ENCODE measurements at regions not wholly inside any gene's neighbourhood (a gene's known extent, or its start where the extent isn't known, plus 50 kb on each side); places are given as distances from the start of the nearest gene placed in this dataset.

DNA sequence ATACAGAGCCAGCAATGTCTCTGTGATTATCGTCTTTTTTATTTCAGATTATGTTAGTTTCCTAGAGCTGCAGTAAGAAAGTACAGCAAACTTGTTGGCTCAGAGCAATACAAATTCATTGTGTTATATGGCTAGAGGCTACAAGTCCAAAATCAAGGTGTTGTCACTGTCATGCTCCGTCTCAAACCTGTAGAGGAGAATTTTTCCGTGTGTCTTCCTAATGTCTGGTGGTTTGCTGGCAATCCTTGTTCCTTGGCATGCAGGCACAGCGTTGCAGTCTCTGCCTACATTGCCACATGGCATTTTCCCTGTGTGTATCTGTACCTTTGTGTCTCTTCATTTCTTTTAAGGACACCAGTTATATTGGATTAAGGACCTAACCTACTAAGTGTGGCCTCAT is 244.4 kb downstream of the LRRIQ3 start:
- TF ChIP-seq SPI1 (IDR thresholded peaks at IDR 0.05; ENCODE audit: low read depth, low read length) (no peak), POLR2AphosphoS5 (IDR thresholded peaks at IDR 0.05; ENCODE audit: low read depth, low read length) (no peak), TAF1 (IDR thresholded peaks at IDR 0.05; ENCODE audit: low read depth, low read length) (no peak), POLR2A (IDR thresholded peaks at IDR 0.05; ENCODE audit: low read depth, low read length) (no peak), PAX5 (IDR thresholded peaks at IDR 0.05; ENCODE audit: insufficient read depth, low read length, severe bottlenecking) (no peak), POU2F2 (IDR thresholded peaks at IDR 0.05; ENCODE audit: low read depth, low read length) (no peak)
- no peak for FAIRE-seq
- no peak for DNase-seq (ENCODE audit: insufficient read length, low spot score)

DNA sequence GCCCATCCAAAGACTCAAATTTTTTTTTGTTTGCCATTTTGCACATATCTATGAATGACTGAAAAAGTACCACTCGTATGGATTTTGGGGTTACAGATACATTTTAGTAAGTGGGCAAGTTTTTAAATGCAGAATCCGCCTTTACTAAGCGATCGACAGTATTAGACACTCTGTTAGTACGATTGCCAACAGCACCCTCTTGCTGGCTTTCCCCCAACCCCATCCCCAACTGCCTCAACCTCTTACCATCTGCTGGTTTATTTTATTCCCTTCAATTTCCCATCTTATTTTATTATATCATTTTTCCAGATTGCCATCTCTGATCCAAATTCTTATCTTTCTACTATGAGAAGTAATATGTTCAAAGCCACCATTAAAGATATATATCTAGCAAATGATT is 244.8 kb downstream of the LRRIQ3 start:
- no peak for FAIRE-seq
- TF ChIP-seq POLR2A (IDR thresholded peaks at IDR 0.05; ENCODE audit: low read depth, low read length) (no peak), POU2F2 (IDR thresholded peaks at IDR 0.05; ENCODE audit: low read depth, low read length) (no peak), SPI1 (IDR thresholded peaks at IDR 0.05; ENCODE audit: low read depth, low read length) (no peak), TAF1 (IDR thresholded peaks at IDR 0.05; ENCODE audit: low read depth, low read length) (no peak), PAX5 (IDR thresholded peaks at IDR 0.05; ENCODE audit: insufficient read depth, low read length, severe bottlenecking) (no peak), POLR2AphosphoS5 (IDR thresholded peaks at IDR 0.05; ENCODE audit: low read depth, low read length) (no peak)

DNA sequence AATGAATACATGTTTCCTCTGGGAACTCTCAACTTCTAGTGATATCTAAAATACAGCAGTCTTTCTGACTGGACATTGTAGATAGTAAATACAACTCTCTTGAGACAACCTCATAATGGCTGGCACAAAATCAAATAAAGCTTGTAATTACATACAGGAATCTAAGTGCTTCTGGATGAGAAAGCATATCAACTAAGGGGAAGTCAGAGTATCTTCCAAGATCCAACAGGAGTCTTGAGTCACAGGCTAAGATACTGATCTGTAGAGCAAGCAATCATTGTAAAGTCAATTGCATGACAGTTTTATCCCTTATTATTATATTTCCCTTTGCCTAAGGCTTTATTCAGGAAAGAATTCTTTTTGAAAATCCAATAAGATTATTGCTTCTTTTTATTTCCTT is 249.9 kb downstream of the LRRIQ3 start:
- no peak for DNase-seq (ENCODE audit: insufficient read length, low spot score)
- no peak for FAIRE-seq

More for the DNA sequence above, 244.8 kb downstream of the LRRIQ3 start:
- DNase-seq (ENCODE audit: insufficient read length, low spot score): no peak

DNA sequence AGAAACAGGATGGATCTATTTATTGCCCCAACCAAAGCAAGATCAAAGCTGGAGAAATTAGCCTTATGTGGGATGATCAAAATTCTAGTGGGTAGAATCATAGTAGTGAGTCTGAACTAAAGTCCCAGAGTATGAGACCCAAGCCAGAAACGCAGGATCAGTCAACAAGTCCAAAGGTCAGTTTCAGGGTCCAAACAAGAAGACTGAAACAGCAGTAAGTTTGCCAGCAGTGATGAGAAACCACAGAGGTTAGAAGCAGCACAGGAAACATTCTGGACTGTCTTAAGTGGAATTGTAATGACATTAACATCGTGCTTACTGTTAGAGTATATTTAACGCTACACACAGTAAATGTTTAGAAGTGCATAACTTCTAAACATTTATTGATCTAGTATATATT is 251.0 kb downstream of the LRRIQ3 start:
- no peak for DNase-seq (ENCODE audit: insufficient read length, low spot score)
- FAIRE-seq: no peak
- TF ChIP-seq TAF1 (IDR thresholded peaks at IDR 0.05; ENCODE audit: low read depth, low read length): no peak
- TF ChIP-seq POLR2A (IDR thresholded peaks at IDR 0.05; ENCODE audit: low read depth, low read length): no peak
- TF ChIP-seq PAX5 (IDR thresholded peaks at IDR 0.05; ENCODE audit: insufficient read depth, low read length, severe bottlenecking): no peak
- TF ChIP-seq SPI1 (IDR thresholded peaks at IDR 0.05; ENCODE audit: low read depth, low read length): no peak
- TF ChIP-seq POLR2AphosphoS5 (IDR thresholded peaks at IDR 0.05; ENCODE audit: low read depth, low read length): no peak
- no peak for TF ChIP-seq POU2F2 (IDR thresholded peaks at IDR 0.05; ENCODE audit: low read depth, low read length)

More for the DNA sequence above, 249.9 kb downstream of the LRRIQ3 start:
- TF ChIP-seq PAX5 (IDR thresholded peaks at IDR 0.05; ENCODE audit: insufficient read depth, low read length, severe bottlenecking) (no peak), POLR2A (IDR thresholded peaks at IDR 0.05; ENCODE audit: low read depth, low read length) (no peak), SPI1 (IDR thresholded peaks at IDR 0.05; ENCODE audit: low read depth, low read length) (no peak), TAF1 (IDR thresholded peaks at IDR 0.05; ENCODE audit: low read depth, low read length) (no peak), POU2F2 (IDR thresholded peaks at IDR 0.05; ENCODE audit: low read depth, low read length) (no peak), POLR2AphosphoS5 (IDR thresholded peaks at IDR 0.05; ENCODE audit: low read depth, low read length) (no peak)

DNA sequence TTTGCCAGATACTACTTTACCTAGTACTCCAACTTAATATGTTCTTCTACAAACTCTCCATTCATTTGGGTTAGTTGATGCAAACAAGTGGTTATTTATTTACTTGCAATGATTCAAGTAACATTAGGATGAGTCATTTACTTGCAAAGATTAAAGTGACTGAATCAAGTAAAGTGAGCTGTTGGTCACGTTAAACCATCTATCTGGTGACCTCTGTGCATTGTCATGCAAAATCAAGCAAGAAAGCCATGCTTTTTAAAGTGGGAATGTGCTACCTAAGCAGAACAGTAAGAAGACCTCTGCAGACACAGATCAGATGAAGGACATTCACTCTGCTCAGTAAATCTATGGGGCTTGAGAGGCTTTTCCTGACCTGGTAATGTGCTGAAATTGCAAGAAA is 254.7 kb downstream of the LRRIQ3 start:
- no peak for DNase-seq (ENCODE audit: insufficient read length, low spot score)
- TF ChIP-seq TAF1 (IDR thresholded peaks at IDR 0.05; ENCODE audit: low read depth, low read length) (no peak), PAX5 (IDR thresholded peaks at IDR 0.05; ENCODE audit: insufficient read depth, low read length, severe bottlenecking) (no peak), SPI1 (IDR thresholded peaks at IDR 0.05; ENCODE audit: low read depth, low read length) (no peak), POLR2AphosphoS5 (IDR thresholded peaks at IDR 0.05; ENCODE audit: low read depth, low read length) (no peak), POU2F2 (IDR thresholded peaks at IDR 0.05; ENCODE audit: low read depth, low read length) (no peak), POLR2A (IDR thresholded peaks at IDR 0.05; ENCODE audit: low read depth, low read length) (no peak)
- no peak for FAIRE-seq

DNA sequence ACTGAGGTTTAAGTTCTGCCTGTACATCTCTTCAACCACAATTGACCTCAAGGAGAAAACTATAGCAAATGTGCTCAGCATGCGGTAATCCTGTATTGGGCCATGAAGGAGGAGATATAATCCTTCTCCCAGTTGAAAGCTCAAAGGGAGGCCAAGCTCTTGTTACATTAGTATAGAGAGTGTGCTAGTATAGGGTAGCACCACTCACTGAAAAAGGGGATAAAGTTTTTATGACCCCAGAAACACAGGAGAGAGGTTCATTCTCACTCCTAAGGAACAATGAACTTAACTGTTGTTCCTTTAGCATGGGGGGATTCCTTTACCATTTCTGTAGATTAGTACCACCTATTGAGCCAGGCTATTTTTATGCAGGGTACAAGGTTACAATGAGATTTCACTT is 267.7 kb downstream of the LRRIQ3 start:
- TF ChIP-seq POLR2AphosphoS5 (IDR thresholded peaks at IDR 0.05; ENCODE audit: low read depth, low read length) (no peak), POLR2A (IDR thresholded peaks at IDR 0.05; ENCODE audit: low read depth, low read length) (no peak), SPI1 (IDR thresholded peaks at IDR 0.05; ENCODE audit: low read depth, low read length) (no peak)
- no peak for DNase-seq (ENCODE audit: insufficient read length, low spot score)
- no peak for FAIRE-seq

DNA sequence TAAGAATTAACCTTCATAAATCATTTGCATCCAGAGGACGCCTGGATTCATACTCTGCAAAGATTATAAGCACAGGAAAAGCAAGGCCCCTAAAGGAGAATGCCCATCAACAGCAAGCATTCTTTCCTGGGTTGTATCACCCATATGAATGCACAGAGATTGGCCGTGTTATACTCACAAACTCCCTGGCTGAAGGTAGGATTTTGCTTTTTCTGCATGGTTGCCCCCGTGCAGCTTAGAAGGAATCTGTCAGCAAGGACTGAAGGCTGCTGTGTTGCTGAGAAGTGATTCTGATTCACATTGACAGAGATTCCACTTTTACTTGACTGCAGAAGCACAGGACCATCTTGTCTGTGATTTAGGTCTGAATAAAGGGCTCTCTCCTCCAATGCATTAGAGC is 283.0 kb downstream of the LRRIQ3 start:
- no peak for TF ChIP-seq POU2F2 (IDR thresholded peaks at IDR 0.05; ENCODE audit: low read depth, low read length)
- TF ChIP-seq PAX5 (IDR thresholded peaks at IDR 0.05; ENCODE audit: insufficient read depth, low read length, severe bottlenecking): no peak
- no peak for TF ChIP-seq POLR2A (IDR thresholded peaks at IDR 0.05; ENCODE audit: low read depth, low read length)
- no peak for TF ChIP-seq POLR2AphosphoS5 (IDR thresholded peaks at IDR 0.05; ENCODE audit: low read depth, low read length)
- TF ChIP-seq TAF1 (IDR thresholded peaks at IDR 0.05; ENCODE audit: low read depth, low read length): no peak
- TF ChIP-seq SPI1 (IDR thresholded peaks at IDR 0.05; ENCODE audit: low read depth, low read length): no peak
- no peak for DNase-seq (ENCODE audit: insufficient read length, low spot score)
- no peak for FAIRE-seq

DNA sequence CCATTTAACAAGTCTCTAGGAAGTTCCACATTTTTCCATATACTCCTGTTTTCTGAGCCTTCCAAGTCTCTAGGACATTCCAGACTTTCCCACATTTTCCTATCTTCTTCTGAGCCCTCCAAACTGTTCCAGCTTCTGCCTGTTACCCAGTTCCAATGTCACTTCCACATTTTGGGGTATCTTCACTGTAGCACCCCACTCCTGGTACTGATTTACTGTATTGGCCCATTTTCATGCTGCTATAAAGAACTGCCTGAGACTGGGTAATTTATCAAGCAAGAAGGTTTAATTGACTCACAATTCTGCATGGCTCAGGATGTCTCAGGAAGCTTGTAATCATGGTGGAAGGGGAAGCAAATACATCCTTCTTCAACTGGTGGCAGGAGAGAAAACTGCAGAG is 285.0 kb downstream of the LRRIQ3 start:
- no peak for TF ChIP-seq SPI1 (IDR thresholded peaks at IDR 0.05; ENCODE audit: low read depth, low read length)
- TF ChIP-seq POU2F2 (IDR thresholded peaks at IDR 0.05; ENCODE audit: low read depth, low read length): no peak
- no peak for TF ChIP-seq POLR2A (IDR thresholded peaks at IDR 0.05; ENCODE audit: low read depth, low read length)
- TF ChIP-seq PAX5 (IDR thresholded peaks at IDR 0.05; ENCODE audit: insufficient read depth, low read length, severe bottlenecking): no peak
- no peak for TF ChIP-seq TAF1 (IDR thresholded peaks at IDR 0.05; ENCODE audit: low read depth, low read length)
- no peak for TF ChIP-seq POLR2AphosphoS5 (IDR thresholded peaks at IDR 0.05; ENCODE audit: low read depth, low read length)
- FAIRE-seq (no peak), DNase-seq (ENCODE audit: insufficient read length, low spot score) (no peak)

DNA sequence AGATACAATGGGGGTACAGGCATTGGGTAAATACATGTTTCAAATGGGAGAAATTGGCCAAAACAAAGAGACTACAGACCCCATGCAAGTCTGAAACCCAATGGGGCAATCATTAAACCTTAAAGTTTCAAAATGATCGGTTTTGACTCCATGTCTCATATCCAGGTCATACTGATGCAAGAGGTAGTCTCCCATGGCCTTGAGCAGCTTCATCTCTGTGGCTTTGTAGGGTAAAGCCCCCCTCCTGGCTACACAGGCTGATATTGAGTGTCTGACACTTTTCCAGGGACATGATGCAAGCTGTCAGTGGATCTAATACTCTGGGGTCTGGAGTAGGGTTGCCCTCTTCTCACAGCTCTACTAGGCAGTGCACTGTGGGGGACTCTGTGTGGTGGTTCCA is 286.1 kb downstream of the LRRIQ3 start:
- FAIRE-seq (no peak), DNase-seq (ENCODE audit: insufficient read length, low spot score) (no peak)
- TF ChIP-seq TAF1 (IDR thresholded peaks at IDR 0.05; ENCODE audit: low read depth, low read length) (no peak), POU2F2 (IDR thresholded peaks at IDR 0.05; ENCODE audit: low read depth, low read length) (no peak), SPI1 (IDR thresholded peaks at IDR 0.05; ENCODE audit: low read depth, low read length) (no peak), PAX5 (IDR thresholded peaks at IDR 0.05; ENCODE audit: insufficient read depth, low read length, severe bottlenecking) (no peak), POLR2A (IDR thresholded peaks at IDR 0.05; ENCODE audit: low read depth, low read length) (no peak), POLR2AphosphoS5 (IDR thresholded peaks at IDR 0.05; ENCODE audit: low read depth, low read length) (no peak)

DNA sequence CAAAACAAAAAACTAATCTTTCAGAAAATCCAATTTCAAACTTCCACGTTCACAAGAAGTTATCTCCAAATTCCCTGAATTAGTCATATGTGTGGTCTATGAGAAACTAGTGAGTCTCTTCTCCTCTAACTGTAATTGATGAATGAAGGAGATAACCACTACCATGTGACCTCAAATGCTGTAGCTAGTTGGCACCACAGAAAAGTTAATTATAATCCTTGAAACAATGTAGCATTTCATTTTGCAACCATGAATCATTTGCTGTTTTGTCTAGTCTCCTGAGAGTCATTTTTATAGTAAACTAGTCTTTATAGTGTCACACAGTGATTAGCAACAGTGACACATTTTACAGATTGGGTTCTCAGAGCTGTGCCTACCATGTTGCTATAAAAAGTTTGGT is 287.5 kb downstream of the LRRIQ3 start:
- no peak for DNase-seq (ENCODE audit: insufficient read length, low spot score)
- FAIRE-seq: no peak
- no peak for TF ChIP-seq POU2F2 (IDR thresholded peaks at IDR 0.05; ENCODE audit: low read depth, low read length)
- TF ChIP-seq POLR2AphosphoS5 (IDR thresholded peaks at IDR 0.05; ENCODE audit: low read depth, low read length): no peak
- TF ChIP-seq PAX5 (IDR thresholded peaks at IDR 0.05; ENCODE audit: insufficient read depth, low read length, severe bottlenecking): no peak
- TF ChIP-seq TAF1 (IDR thresholded peaks at IDR 0.05; ENCODE audit: low read depth, low read length): no peak
- TF ChIP-seq POLR2A (IDR thresholded peaks at IDR 0.05; ENCODE audit: low read depth, low read length): no peak
- no peak for TF ChIP-seq SPI1 (IDR thresholded peaks at IDR 0.05; ENCODE audit: low read depth, low read length)
